NCI-H1436 treated with DMSO at 0.1 percent for 48 hours (cell line): ENCODE measurements at regions not wholly inside any gene's neighbourhood (a gene's known extent, or its start where the extent isn't known, plus 50 kb on each side); places are given as distances from the start of the nearest gene placed in this dataset.
"Not testable (repeated sequence)": the region's sequence is repeated elsewhere in the genome, so short reads cannot be mapped to it uniquely, and the experiment has no call there.

Experiments
- DNase-seq: peaks from one replicate; lab custom pipeline; 2025; lab: John Stamatoyannopoulos, UW

GRCh38 chr11:103584720-103585119 is 451.7 kb upstream of the DDI1 start:
- no peak for DNase-seq

- no peak for DNase-seq
These were observed 451.0 kb upstream of the DDI1 start for GRCh38 chr11:103585401-103585800.

GRCh38 chr11:103585911-103586310 is 450.5 kb upstream of the DDI1 start:
- DNase-seq: no peak

GRCh38 chr11:103586756-103587155 is 449.7 kb upstream of the DDI1 start:
- no peak for DNase-seq

GRCh38 chr11:103587901-103588788 is 448.3 kb upstream of the DDI1 start:
- peak; percentile 53 for DNase-seq

- no peak for DNase-seq
These were observed 444.9 kb upstream of the DDI1 start for GRCh38 chr11:103591554-103591953.

GRCh38 chr11:103594283-103594682 is 442.2 kb upstream of the DDI1 start:
- no peak for DNase-seq

- no peak for DNase-seq
These were observed 440.1 kb upstream of the DDI1 start for GRCh38 chr11:103596315-103596714.

GRCh38 chr11:103601225-103601846 is 435.1 kb upstream of the DDI1 start:
- DNase-seq: peak; percentile 12

GRCh38 chr11:103602840-103603239 is 433.6 kb upstream of the DDI1 start:
- DNase-seq: no peak

- no peak for DNase-seq
These were observed 432.1 kb upstream of the DDI1 start for GRCh38 chr11:103604310-103604709.

- DNase-seq: no peak
These were observed 427.9 kb upstream of the DDI1 start for GRCh38 chr11:103608566-103608965.

- no peak for DNase-seq
These were observed 427.0 kb upstream of the DDI1 start for GRCh38 chr11:103609117-103610066.

- DNase-seq: no peak
These were observed 426.0 kb upstream of the DDI1 start for GRCh38 chr11:103610435-103610834.

- not testable (repeated sequence) for DNase-seq
These were observed 424.7 kb upstream of the DDI1 start for GRCh38 chr11:103611526-103612260.

- DNase-seq: not testable (repeated sequence)
These were observed 424.0 kb upstream of the DDI1 start for GRCh38 chr11:103612451-103612850.

- DNase-seq: not testable (repeated sequence)
These were observed 419.9 kb upstream of the DDI1 start for GRCh38 chr11:103616586-103616985.

GRCh38 chr11:103618528-103618927 is 417.9 kb upstream of the DDI1 start:
- DNase-seq: no peak

- DNase-seq: no peak
These were observed 417.0 kb upstream of the DDI1 start for GRCh38 chr11:103619480-103619879.

GRCh38 chr11:103619938-103620337 is 416.5 kb upstream of the DDI1 start:
- DNase-seq: no peak

- DNase-seq: no peak
These were observed 414.1 kb upstream of the DDI1 start for GRCh38 chr11:103622296-103622695.

- no peak for DNase-seq
These were observed 412.5 kb upstream of the DDI1 start for GRCh38 chr11:103623933-103624332.
